ENCODE measurements at regions not wholly inside any gene's neighbourhood (a gene's known extent, or its start where the extent isn't known, plus 50 kb on each side); places are given as distances from the start of the nearest gene placed in this dataset.

DNA sequence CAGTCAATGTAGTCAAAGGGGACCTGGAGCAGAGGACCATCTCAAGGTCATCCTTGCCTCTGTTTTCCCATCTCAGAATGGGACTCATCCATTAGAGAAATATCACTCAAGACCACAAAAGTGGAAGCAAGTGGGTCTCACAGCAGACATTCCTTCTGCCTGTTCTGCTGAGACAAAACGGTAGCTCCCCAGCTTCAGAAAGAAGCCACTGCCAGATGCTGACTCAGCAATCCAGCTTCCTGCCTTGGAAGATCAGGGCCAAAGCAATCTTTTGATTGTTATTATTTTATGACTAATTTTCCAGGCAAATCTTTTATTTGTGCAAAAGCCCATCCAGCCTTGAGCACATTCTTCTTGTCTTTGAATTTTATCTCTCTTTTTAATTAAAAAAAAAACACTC, 86.8 kb downstream of the CCT6B start:
- no peak for FAIRE-seq

DNA sequence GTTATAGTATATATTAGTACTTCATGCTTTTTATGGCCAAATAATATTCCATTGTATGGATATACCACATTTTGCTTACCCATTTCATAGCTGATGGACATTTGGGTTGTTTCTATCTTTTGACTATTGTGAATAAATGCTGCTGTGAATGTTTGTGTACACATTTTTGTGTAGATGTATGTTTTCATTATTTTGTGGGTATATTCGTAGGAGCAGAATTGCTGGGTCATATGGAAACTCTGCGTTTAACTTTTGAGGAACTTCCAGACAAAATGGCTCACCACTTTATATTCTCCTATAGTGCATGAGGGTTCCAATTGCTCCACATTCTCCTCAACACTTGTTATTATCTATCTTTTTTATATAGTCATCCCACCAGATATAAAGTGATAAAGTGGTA, 88.6 kb downstream of the CCT6B start:
- no peak for FAIRE-seq

DNA sequence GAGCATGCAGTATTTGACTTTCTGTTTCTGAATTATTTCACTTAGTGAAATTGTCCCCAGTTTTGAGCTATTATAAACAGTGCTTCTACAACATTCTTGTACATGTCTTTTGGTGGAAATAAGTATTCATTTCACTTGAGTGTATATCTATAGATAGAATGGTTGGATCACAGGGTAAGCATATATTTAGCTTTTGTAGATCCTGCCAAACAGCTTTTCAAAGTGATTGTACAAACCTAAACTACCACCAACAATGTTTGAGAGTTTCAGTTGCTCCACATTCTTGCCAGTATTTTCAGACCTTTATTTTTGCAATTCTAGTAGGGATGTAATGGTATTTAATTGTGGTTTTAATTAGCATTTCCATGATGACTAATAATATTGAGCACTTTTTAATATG, 91.6 kb downstream of the CCT6B start:
- no peak for FAIRE-seq

- no peak for FAIRE-seq
Measured at GRCh38 chr17:34865716-34866115, 95.5 kb downstream of the CCT6B start.

- FAIRE-seq: no peak
Measured at GRCh38 chr17:34862384-34862783, 98.9 kb downstream of the CCT6B start.

- FAIRE-seq: no peak
Measured at GRCh38 chr17:34861864-34862263, 99.4 kb downstream of the CCT6B start.

DNA sequence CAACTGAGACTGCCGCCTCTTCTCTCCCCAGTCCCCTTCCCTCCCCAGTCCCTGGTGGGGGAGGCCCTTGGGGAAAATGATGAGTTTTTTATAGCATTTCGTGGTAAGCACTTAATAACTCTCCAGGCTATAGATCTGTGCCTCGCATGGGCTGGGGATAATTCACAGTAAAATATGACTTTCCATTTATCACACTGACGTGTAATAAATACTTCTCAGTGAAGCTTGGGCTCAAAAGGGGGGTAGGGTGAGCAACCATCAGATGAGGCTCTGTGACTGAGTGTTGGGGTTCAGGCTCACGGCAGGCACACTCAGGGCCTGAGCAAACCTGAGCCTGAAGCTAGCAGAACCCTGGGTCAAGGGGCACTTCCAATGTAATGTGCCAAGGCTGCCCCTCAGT, 101.6 kb downstream of the CCT6B start:
- FAIRE-seq: no peak

- FAIRE-seq: no peak
Measured at GRCh38 chr17:34858591-34859565, 102.4 kb downstream of the CCT6B start.

DNA sequence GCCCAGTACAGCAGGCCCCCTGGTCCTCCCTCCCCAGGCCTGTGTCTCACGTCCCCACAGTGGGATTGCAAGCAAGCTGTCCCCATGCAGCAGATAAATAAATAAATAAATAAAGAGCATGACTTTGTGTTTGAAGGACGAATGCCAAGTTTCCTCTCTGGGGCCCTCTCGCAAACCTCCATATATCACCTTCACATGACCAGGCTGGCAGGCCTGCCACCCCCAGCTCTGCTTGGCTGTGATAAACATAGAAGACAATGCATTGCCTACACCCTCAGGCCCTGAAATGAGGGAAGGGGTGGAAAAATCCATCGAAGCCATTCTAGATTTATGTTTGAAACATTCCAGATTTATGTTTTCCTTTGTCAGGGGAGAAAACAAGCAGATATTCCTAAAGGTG, 107.3 kb downstream of the CCT6B start:
- no peak for FAIRE-seq

DNA sequence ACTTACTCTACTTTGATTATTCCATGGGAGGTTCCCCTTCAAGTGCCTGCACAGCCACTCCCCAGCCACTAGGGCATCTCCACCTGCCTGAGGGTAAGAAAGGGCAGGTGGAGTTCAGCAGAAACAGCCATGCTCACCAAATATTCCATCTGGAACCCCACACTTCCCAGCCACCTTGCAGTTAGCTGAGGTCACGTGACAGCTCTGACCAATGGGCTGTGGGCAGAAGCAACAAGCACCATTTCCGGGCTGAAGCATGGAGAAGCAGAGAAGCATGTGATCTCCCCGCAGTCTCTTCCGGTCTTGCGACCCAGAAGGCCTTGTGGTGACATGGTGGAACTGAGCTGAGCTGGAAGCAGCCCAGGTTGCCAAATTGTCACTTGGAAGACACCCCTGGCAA, 108.6 kb downstream of the CCT6B start:
- FAIRE-seq: no peak

- no peak for FAIRE-seq
Measured at GRCh38 chr17:34851961-34852540, 109.2 kb downstream of the CCT6B start.

GRCh38 chr17:34850964-34851363, 110.3 kb downstream of the CCT6B start:
- no peak for FAIRE-seq

- FAIRE-seq: no peak
Measured at GRCh38 chr17:34850023-34850422, 111.2 kb downstream of the CCT6B start.

DNA sequence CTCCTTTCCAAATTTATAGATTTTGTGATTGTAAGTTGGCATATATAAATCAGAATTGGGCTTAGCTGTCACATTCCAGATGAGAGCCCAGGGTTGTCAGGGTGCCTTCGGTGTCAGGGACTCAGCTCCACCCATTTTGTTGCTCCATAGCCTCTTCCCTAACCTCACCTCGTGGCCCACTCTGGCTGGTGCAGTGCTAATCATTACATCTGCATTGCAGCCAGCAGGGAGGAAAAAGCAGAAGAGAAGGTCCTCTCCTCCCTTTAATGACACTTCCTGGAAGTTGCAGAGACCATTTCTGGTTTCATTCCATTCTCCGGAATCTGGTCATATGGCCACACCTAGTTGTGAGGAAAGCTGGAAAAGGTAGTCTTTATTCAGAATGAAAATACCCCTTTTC, 113.3 kb downstream of the CCT6B start:
- FAIRE-seq: no peak

- FAIRE-seq: no peak
Measured at GRCh38 chr17:34845296-34845695, 116.0 kb downstream of the CCT6B start.

- FAIRE-seq: no peak
Measured at GRCh38 chr17:34843682-34844081, 117.6 kb downstream of the CCT6B start.

- FAIRE-seq: no peak
Measured at GRCh38 chr17:34842235-34842634, 119.0 kb downstream of the CCT6B start.

- FAIRE-seq: no peak
Measured at GRCh38 chr17:34841467-34841866, 119.8 kb downstream of the CCT6B start.

DNA sequence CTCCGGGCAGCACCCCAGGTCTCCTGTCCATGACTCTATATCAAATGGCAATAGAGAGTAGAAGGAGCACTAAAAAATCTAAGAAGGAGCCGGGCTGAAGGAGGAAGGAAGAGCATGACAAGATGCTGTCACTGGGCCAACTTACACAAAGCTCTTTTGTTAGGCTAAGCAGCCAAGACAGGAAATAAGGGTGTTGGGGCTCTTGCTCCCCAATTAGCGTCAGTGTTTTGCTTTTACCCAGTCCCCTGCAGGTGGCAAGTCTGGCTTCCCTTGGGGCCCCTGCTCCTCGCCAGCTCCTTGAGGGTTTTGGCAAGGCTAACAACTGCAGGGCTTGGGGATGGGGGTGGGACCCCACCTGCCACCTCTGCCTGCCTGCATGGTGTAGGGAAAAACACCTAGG, 120.5 kb downstream of the CCT6B start:
- FAIRE-seq: no peak

DNA sequence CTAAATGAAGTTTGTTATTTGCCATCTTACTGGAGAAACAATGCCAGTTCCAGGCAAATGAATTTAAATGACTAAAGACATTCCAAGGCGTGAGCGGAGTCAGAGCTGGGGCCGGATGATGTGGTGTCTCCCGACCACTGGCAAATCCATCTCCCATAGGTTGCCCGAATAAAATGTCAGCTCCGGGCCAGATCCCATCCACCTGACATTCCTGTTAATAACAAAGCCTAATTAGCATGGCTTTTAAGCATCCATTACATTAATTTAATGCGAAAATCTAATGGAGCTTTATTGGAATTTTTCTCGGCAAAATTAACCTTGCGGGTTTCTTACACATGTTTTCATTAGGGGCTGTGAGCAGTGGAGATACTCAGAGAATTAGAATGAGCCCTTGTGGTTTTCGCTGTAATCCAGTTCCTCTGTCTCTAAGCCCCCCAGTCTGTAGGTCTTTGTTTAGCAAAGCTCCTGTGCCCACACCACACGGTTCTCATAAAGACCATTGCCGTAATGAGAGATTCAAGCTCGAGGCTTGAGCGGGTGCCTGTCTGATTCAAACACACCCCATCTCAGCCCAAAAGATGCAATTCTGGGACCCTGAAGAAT, 123.3 kb downstream of the CCT6B start:
- FAIRE-seq: no peak

DNA sequence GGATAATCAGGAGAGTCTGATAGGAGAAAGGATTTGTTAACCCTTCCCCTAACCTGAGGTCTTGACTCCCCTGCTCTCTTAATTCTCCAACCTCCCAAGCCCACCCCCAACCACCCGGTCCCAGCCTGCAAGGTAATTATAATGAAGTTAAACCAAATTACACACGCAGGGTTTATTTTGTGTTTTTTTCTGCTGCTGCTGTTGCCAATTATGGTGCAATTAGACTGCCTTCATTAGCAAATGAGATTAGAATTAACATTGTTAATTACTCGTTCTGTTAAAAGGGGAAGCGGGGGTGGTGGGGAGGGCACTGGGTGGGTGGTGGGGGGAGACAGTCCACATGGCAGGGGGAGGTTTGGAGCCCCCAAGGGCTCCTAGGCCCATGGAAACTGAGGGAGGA, 128.9 kb downstream of the CCT6B start:
- no peak for FAIRE-seq

DNA sequence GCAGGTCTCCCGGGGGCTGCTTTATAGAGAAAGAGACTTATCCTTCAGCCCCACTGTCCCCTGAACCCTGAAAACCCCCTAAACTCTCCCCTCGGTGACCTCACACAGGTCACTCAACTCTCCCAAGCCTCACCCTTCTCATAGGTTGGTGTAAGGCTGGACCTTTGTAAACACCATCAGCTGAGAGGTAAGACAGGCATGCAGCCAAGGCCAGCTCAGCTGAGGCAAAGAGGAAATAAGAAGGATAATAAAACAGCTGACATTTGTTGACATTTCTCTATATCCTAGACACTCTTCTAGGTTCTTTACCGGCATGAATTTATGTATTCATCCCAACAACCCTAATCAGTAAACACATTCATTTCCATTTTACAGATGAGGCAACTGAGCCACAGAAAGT, 134.3 kb downstream of the CCT6B start:
- FAIRE-seq: no peak

GRCh38 chr17:34826332-34826731, 134.9 kb downstream of the CCT6B start:
- no peak for FAIRE-seq

DNA sequence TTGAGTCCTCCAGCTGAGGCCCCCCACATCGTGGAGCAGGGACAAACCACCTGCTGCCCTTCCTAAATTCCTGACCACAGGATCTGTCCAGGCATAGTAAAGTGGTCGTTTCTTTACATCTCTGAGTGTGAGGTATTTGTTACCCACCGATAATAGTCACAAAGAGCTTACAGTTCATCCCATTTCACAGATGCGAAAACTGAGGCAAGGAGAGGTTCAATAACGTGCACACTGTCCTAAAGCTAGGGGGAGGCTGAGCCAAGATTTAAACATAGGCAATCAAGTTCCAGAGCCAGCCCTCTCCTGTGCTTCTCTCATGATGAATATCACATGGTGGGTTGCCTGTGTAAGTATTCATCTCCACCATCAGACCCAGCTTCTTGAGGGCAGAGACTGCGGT, 135.4 kb downstream of the CCT6B start:
- no peak for FAIRE-seq
